Posterior vena cava (tissue), 2 donors: ENCODE measurements at regions not wholly inside any gene's neighbourhood (a gene's known extent, or its start where the extent isn't known, plus 50 kb on each side); places are given as distances from the start of the nearest gene placed in this dataset.

Experiments
- DNase-seq: peaks from one replicate; pipeline ENCODE4 v3.0.0-alpha.2; 2020; ENCODE audit warnings: low spot score
- intact Hi-C, 2 donors: fragments of 100-400 bp; cut with DNase I; formaldehyde crosslinking; loops; one replicate each; pipeline versions ENCODE4 v1.14.1 to v1.14.2; 2022 to 2023
- donor health status: DM: yes; HTN: yes; CAD: no.
- donor health status: DM: yes; HTN: yes; CAD: no.

- no peak for DNase-seq
- intact Hi-C loops: no loop called here
Observed at GRCh38 chr13:98632961-98633360, 56.1 kb upstream of the STK24 start.

- intact Hi-C loops: loop anchor here in 1 of 2 donors (5.0 kb wide), 1 partner anchor 143 kb away; no protein-coding TSS in a partner anchor
Observed at GRCh38 chr13:98629055-98629454, 52.1 kb upstream of the STK24 start.

More at GRCh38 chr13:98629055-98629454, 52.1 kb upstream of the STK24 start:
- DNase-seq: no peak
